OCI-LY7 (cell line): ENCODE measurements at regions not wholly inside any gene's neighbourhood (a gene's known extent, or its start where the extent isn't known, plus 50 kb on each side); places are given as distances from the start of the nearest gene placed in this dataset.

Experiments used
- BruUV-seq: library from RNA; stranded (reverse); fragments of 400-500 nt; replicated peaks from 2 replicates; lab custom pipeline; 2021; lab: Mats Ljungman, UMichigan
- CTCF ChIA-PET: fragments of 300-600 bp; sonication (Branson Sonifier 250); formaldehyde crosslinking; loops from one replicate; lab custom pipeline; 2022; ENCODE audit warnings: antibody characterized with exemption; ENCODE audit not compliant: unreplicated experiment; lab: Charles Lee
- POLR2A ChIA-PET: fragments of 300-600 bp; sonication (Branson Sonifier 250); formaldehyde crosslinking; loops from one replicate; lab custom pipeline; 2022; ENCODE audit warnings: antibody characterized with exemption; lab: Charles Lee
- DNase-seq: peaks from one replicate; pipeline ENCODE4 v3.0.0-alpha.2; 2015; ENCODE audit warnings: low spot score
- H2AFZ ChIP-seq: fragments of 200-600 bp; sonication (generic), shearing (Covaris generic); 2 replicates; pipeline ENCODE4 v1.6.1; 2014; ENCODE audit warnings: mild to moderate bottlenecking, antibody characterized with exemption, low read length, moderate library complexity
- H3K27ac ChIP-seq: fragments of 200-600 bp; sonication (generic); 2 replicates; pipeline ENCODE4 v1.5.1; 2014; ENCODE audit warnings: mixed run types, low read depth, mild to moderate bottlenecking, moderate library complexity, low read length, inconsistent platforms; ENCODE audit not compliant: poor library complexity, severe bottlenecking
- H3K36me3 ChIP-seq: fragments of 200-600 bp; sonication (generic); 2 replicates; pipeline ENCODE4 v1.6.1; 2014; ENCODE audit warnings: mild to moderate bottlenecking, antibody characterized with exemption, low read length, moderate library complexity, mixed read lengths; ENCODE audit not compliant: insufficient read depth
- H3K4me1 ChIP-seq: fragments of 200-600 bp; sonication (generic); 2 replicates; pipeline ENCODE4 v1.5.1; 2014; ENCODE audit warnings: mild to moderate bottlenecking, low read length; ENCODE audit not compliant: insufficient read depth, poor library complexity, severe bottlenecking
- H3K4me2 ChIP-seq: fragments of 200-600 bp; sonication (generic); 2 replicates; pipeline ENCODE4 v1.6.1; 2014; ENCODE audit warnings: mild to moderate bottlenecking, low read length
- H3K4me3 ChIP-seq: fragments of 200-600 bp; sonication (generic); 2 replicates; pipeline ENCODE4 v1.5.1; 2014; ENCODE audit warnings: mild to moderate bottlenecking, low read depth, low read length; ENCODE audit not compliant: poor library complexity, severe bottlenecking
- H3K79me2 ChIP-seq: fragments of 200-600 bp; sonication (generic); 2 replicates; pipeline ENCODE4 v1.6.1; 2016; ENCODE audit warnings: low read depth, mild to moderate bottlenecking, low read length, moderate library complexity, mixed read lengths; ENCODE audit not compliant: insufficient read depth
- H3K9me2 ChIP-seq: fragments of 200-600 bp; sonication (generic); 2 replicates; pipeline ENCODE4 v1.6.1; 2016; ENCODE audit warnings: mild to moderate bottlenecking, low read length, mixed read lengths; ENCODE audit not compliant: insufficient read depth
- H3K9me3 ChIP-seq: fragments of 200-600 bp; sonication (generic); 2 replicates; pipeline ENCODE4 v1.6.1; 2014; ENCODE audit warnings: mild to moderate bottlenecking, mixed run types, low read length, mixed read lengths
- H4K20me1 ChIP-seq: fragments of 200-600 bp; sonication (generic); 2 replicates; pipeline ENCODE4 v1.6.1; 2014; ENCODE audit warnings: mild to moderate bottlenecking, antibody characterized with exemption, low read length, moderate library complexity, mixed read lengths; ENCODE audit not compliant: insufficient read depth
- CTCF ChIP-seq: fragments of 200-600 bp; sonication (generic); conservative IDR thresholded peaks from 2 replicates; pipeline ENCODE4 v1.5.1; 2014; ENCODE audit warnings: mild to moderate bottlenecking, antibody characterized with exemption, low read length, moderate library complexity, mixed read lengths
- EZH2phosphoT487 ChIP-seq: fragments of 200-600 bp; sonication (generic); IDR thresholded peaks from 2 replicates; pipeline ENCODE4 v1.6.1; 2018; ENCODE audit warnings: low read depth, borderline replicate concordance, mild to moderate bottlenecking, mixed run types, antibody characterized with exemption, low read length, moderate library complexity, mixed read lengths
- intact Hi-C: fragments of 100-400 bp; cut with micrococcal nuclease; formaldehyde crosslinking; loops from one replicate; pipeline ENCODE4 v1.10.0; 2022; ENCODE audit not compliant: unreplicated experiment

- ChIA-PET CTCF (no interaction called here), POLR2A (no interaction called here)
- H3K4me2 ChIP-seq: no peak overlapping the region
- no peaks in the 10 kb centered on the region for H4K20me1 ChIP-seq
- H3K79me2 ChIP-seq: no peaks in the 10 kb centered on the region
- H3K9me3 ChIP-seq: no peaks in the 10 kb centered on the region
- no peaks in the 10 kb centered on the region for H3K4me1 ChIP-seq
- H3K9me2 ChIP-seq: no peaks in the 10 kb centered on the region
- BruUV-seq: no TSS peak
- H3K4me3 ChIP-seq: no peak overlapping the region
- no peaks in the 10 kb centered on the region for H3K36me3 ChIP-seq
- no peak overlapping the region for H3K27ac ChIP-seq
- TF ChIP-seq CTCF: no peak
- TF ChIP-seq EZH2phosphoT487: no peak
- intact Hi-C loops: no loop called here
- no peak for DNase-seq
- H2AFZ ChIP-seq: no peak overlapping the region
These were observed 276.0 kb downstream of the SHOX start for GRCh38 chrX:906586-906985.

GRCh38 chrX:905848-906566, 275.4 kb downstream of the SHOX start:
- H3K9me2 ChIP-seq: no peaks in the 10 kb centered on the region
- no peak overlapping the region for H3K27ac ChIP-seq
- ChIA-PET CTCF (no interaction called here), POLR2A (no interaction called here)
- no peaks in the 10 kb centered on the region for H3K4me1 ChIP-seq
- H4K20me1 ChIP-seq: no peaks in the 10 kb centered on the region
- no peaks in the 10 kb centered on the region for H3K79me2 ChIP-seq
- no peaks in the 10 kb centered on the region for H3K36me3 ChIP-seq
- H3K4me2 ChIP-seq: no peak overlapping the region
- intact Hi-C loops: no loop called here
- BruUV-seq: no TSS peak
- H3K4me3 ChIP-seq: no peak overlapping the region
- no peak for TF ChIP-seq EZH2phosphoT487
- no peak for TF ChIP-seq CTCF
- H3K9me3 ChIP-seq: no peaks in the 10 kb centered on the region
- no peak for DNase-seq
- no peak overlapping the region for H2AFZ ChIP-seq

- BruUV-seq: no TSS peak
- no peaks in the 10 kb centered on the region for H4K20me1 ChIP-seq
- H2AFZ ChIP-seq: no peak overlapping the region
- H3K9me3 ChIP-seq: no peaks in the 10 kb centered on the region
- DNase-seq: no peak
- H3K4me1 ChIP-seq: no peaks in the 10 kb centered on the region
- H3K27ac ChIP-seq: no peak overlapping the region
- CTCF ChIA-PET: no interaction called here
- no peaks in the 10 kb centered on the region for H3K36me3 ChIP-seq
- TF ChIP-seq EZH2phosphoT487 (no peak), CTCF (no peak)
- H3K4me3 ChIP-seq: no peak overlapping the region
- POLR2A ChIA-PET: no interaction called here
- intact Hi-C loops: no loop called here
- no peak overlapping the region for H3K4me2 ChIP-seq
- no peaks in the 10 kb centered on the region for H3K79me2 ChIP-seq
- H3K9me2 ChIP-seq: no peaks in the 10 kb centered on the region
These were observed 272.5 kb downstream of the SHOX start for GRCh38 chrX:903116-903515.
